DND-41 (cell line): ENCODE measurements at regions not wholly inside any gene's neighbourhood (a gene's known extent, or its start where the extent isn't known, plus 50 kb on each side); places are given as distances from the start of the nearest gene placed in this dataset.

ENCODE experiments used
- CTCF ChIP-seq: IDR thresholded peaks from 2 replicates; pipeline ENCODE4 v1.5.1; 2012; ENCODE audit warnings: borderline replicate concordance, low read length, moderate library complexity, mild to moderate bottlenecking; ENCODE audit not compliant: poor library complexity, severe bottlenecking; ENCODE audit errors: extremely low read depth
- EZH2 ChIP-seq: IDR thresholded peaks from 3 replicates; pipeline ENCODE4 v1.6.1; 2012; ENCODE audit warnings: borderline replicate concordance, low read depth, mild to moderate bottlenecking, moderate library complexity, low read length, inconsistent platforms; ENCODE audit not compliant: severe bottlenecking

DNA sequence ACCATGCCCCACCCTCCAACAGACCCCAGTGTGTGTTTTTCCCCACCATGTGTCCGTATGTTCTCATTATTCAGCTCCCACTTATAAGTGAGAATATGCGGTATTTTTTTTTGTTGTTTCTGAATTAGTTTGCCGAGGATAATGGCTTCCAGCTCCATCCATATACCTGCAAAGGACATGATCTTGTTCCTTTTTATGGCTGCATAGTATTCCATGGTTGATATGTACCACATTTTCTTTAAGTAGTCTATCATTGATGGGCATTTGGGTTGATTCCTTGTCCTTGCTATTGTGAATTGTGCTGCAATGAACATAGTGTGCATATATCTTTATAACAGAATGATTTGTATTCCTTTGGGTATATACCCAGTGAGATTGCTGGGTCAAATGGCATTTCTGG lies 176.9 kb downstream of the UTRN start:
- TF ChIP-seq CTCF: no peak
- TF ChIP-seq EZH2: no peak
